DOHH2 (cell line): ENCODE measurements at regions not wholly inside any gene's neighbourhood (a gene's known extent, or its start where the extent isn't known, plus 50 kb on each side); places are given as distances from the start of the nearest gene placed in this dataset.

Experiments used
- H3F3A ChIP-seq: fragments of 200-600 bp; sonication (generic), shearing (Covaris generic); 2 replicates; pipeline ENCODE4 v1.6.0; 2016; ENCODE audit warnings: antibody characterized with exemption, mild to moderate bottlenecking; ENCODE audit not compliant: control insufficient read depth, insufficient read depth
- H3K27ac ChIP-seq: fragments of 200-600 bp; sonication (generic); 2 replicates; pipeline ENCODE4 v1.5.1; 2014; ENCODE audit warnings: low read depth, mild to moderate bottlenecking, low read length, moderate library complexity
- H3K27me3 ChIP-seq: fragments of 200-600 bp; sonication (generic); 2 replicates; pipeline ENCODE4 v1.6.1; 2014; ENCODE audit warnings: mild to moderate bottlenecking, low read length, mixed read lengths; ENCODE audit not compliant: control insufficient read depth
- H3K36me3 ChIP-seq: fragments of 200-600 bp; sonication (generic); 2 replicates; pipeline ENCODE4 v1.6.1; 2014; ENCODE audit warnings: mild to moderate bottlenecking, low read length, moderate library complexity, mixed read lengths; ENCODE audit not compliant: control insufficient read depth
- H3K4me1 ChIP-seq: fragments of 200-600 bp; sonication (generic); 2 replicates; pipeline ENCODE4 v1.6.1; 2014; ENCODE audit warnings: mild to moderate bottlenecking, low read length, mixed read lengths; ENCODE audit not compliant: control insufficient read depth
- H3K4me2 ChIP-seq: fragments of 200-600 bp; sonication (generic); 2 replicates; pipeline ENCODE4 v1.6.0; 2014; ENCODE audit warnings: mild to moderate bottlenecking, low read length, moderate library complexity
- H3K4me3 ChIP-seq: fragments of 200-600 bp; sonication (generic); 2 replicates; pipeline ENCODE4 v1.5.1; 2014; ENCODE audit warnings: mild to moderate bottlenecking, low read length, mixed read lengths
- H3K79me2 ChIP-seq: fragments of 200-600 bp; sonication (generic); 2 replicates; pipeline ENCODE4 v1.6.1; 2014; ENCODE audit warnings: mild to moderate bottlenecking, low read length, mixed read lengths; ENCODE audit not compliant: control insufficient read depth
- H3K9me2 ChIP-seq: fragments of 200-600 bp; sonication (generic); replicated peaks from 2 replicates; pipeline ENCODE4 v1.6.1; 2014; ENCODE audit warnings: mild to moderate bottlenecking, low read length, mixed read lengths; ENCODE audit not compliant: control insufficient read depth
- H3K9me3 ChIP-seq: fragments of 200-600 bp; sonication (generic); 2 replicates; pipeline ENCODE4 v1.6.1; 2014; ENCODE audit warnings: antibody characterized with exemption, low read length, mixed read lengths; ENCODE audit not compliant: control insufficient read depth, insufficient read depth
- H4K20me1 ChIP-seq: fragments of 200-600 bp; sonication (generic); 2 replicates; pipeline ENCODE4 v1.6.0; 2014; ENCODE audit warnings: low read depth, mild to moderate bottlenecking, antibody characterized with exemption, low read length, moderate library complexity; ENCODE audit not compliant: control insufficient read depth, insufficient read depth
- CTCF ChIP-seq: fragments of 200-600 bp; sonication (generic); IDR thresholded peaks from one replicate; pipeline ENCODE4 v1.5.1; 2014; ENCODE audit warnings: antibody characterized with exemption, mild to moderate bottlenecking, low read depth, low read length; ENCODE audit not compliant: poor library complexity, severe bottlenecking
- EZH2phosphoT487 ChIP-seq: fragments of 200-600 bp; sonication (generic); IDR thresholded peaks from 2 replicates; pipeline ENCODE4 v1.6.1; 2017; ENCODE audit warnings: borderline replicate concordance, mild to moderate bottlenecking, antibody characterized with exemption, low read length, moderate library complexity, mixed read lengths

GRCh38 chr2:17289669-17290068, 228.6 kb downstream of the RAD51AP2 start:
- TF ChIP-seq EZH2phosphoT487 (no peak), CTCF (no peak)
- no peaks in the 10 kb centered on the region for H3K4me1 ChIP-seq
- H3K4me2 ChIP-seq = no peak overlapping the region
- no peaks in the 10 kb centered on the region for H3K79me2 ChIP-seq
- no peaks in the 10 kb centered on the region for H3K36me3 ChIP-seq
- H3K27ac ChIP-seq = no peak overlapping the region
- H3F3A ChIP-seq = no peaks in the 10 kb centered on the region
- H3K9me2 ChIP-seq = no peaks in the 10 kb centered on the region
- no peaks in the 10 kb centered on the region for H3K27me3 ChIP-seq
- no peaks in the 10 kb centered on the region for H3K9me3 ChIP-seq
- H4K20me1 ChIP-seq = no peaks in the 10 kb centered on the region
- no peak overlapping the region for H3K4me3 ChIP-seq

- no peaks in the 10 kb centered on the region for H3K36me3 ChIP-seq
Observed at GRCh38 chr2:17287183-17287582, 231.1 kb downstream of the RAD51AP2 start.

GRCh38 chr2:17282826-17283225, 235.4 kb downstream of the RAD51AP2 start:
- H3K4me1 ChIP-seq = no peaks in the 10 kb centered on the region
- H3K9me2 ChIP-seq = no peaks in the 10 kb centered on the region
- no peaks in the 10 kb centered on the region for H3K36me3 ChIP-seq
- no peak overlapping the region for H3K4me2 ChIP-seq
- H3K4me3 ChIP-seq = no peak overlapping the region
- no peaks in the 10 kb centered on the region for H3K79me2 ChIP-seq
- no peaks in the 10 kb centered on the region for H4K20me1 ChIP-seq
- no peak overlapping the region for H3K27ac ChIP-seq
- no peaks in the 10 kb centered on the region for H3K27me3 ChIP-seq
- no peaks in the 10 kb centered on the region for H3K9me3 ChIP-seq
- H3F3A ChIP-seq = no peaks in the 10 kb centered on the region
- TF ChIP-seq EZH2phosphoT487 (no peak), CTCF (no peak)

More at GRCh38 chr2:17287183-17287582, 231.1 kb downstream of the RAD51AP2 start:
- Histone ChIP-seq H3F3A (no peaks in the 10 kb centered on the region), H3K4me2 (no peak overlapping the region), H3K27me3 (no peaks in the 10 kb centered on the region), H4K20me1 (no peaks in the 10 kb centered on the region), H3K4me1 (no peaks in the 10 kb centered on the region), H3K9me2 (no peaks in the 10 kb centered on the region), H3K79me2 (no peaks in the 10 kb centered on the region), H3K27ac (no peak overlapping the region), H3K4me3 (no peak overlapping the region), H3K9me3 (no peaks in the 10 kb centered on the region)
- TF ChIP-seq EZH2phosphoT487 = no peak
- no peak for TF ChIP-seq CTCF

GRCh38 chr2:17282245-17282644, 236.0 kb downstream of the RAD51AP2 start:
- no peak for TF ChIP-seq EZH2phosphoT487
- no peaks in the 10 kb centered on the region for H3K9me3 ChIP-seq
- H3K9me2 ChIP-seq = no peaks in the 10 kb centered on the region
- no peak overlapping the region for H3K27ac ChIP-seq
- H3K4me2 ChIP-seq = no peak overlapping the region
- no peaks in the 10 kb centered on the region for H4K20me1 ChIP-seq
- H3K79me2 ChIP-seq = no peaks in the 10 kb centered on the region
- H3F3A ChIP-seq = no peaks in the 10 kb centered on the region
- H3K36me3 ChIP-seq = no peaks in the 10 kb centered on the region
- no peaks in the 10 kb centered on the region for H3K27me3 ChIP-seq
- H3K4me3 ChIP-seq = no peak overlapping the region
- no peaks in the 10 kb centered on the region for H3K4me1 ChIP-seq
